ENCODE measurements at regions not wholly inside any gene's neighbourhood (a gene's known extent, or its start where the extent isn't known, plus 50 kb on each side); places are given as distances from the start of the nearest gene placed in this dataset.

DNA sequence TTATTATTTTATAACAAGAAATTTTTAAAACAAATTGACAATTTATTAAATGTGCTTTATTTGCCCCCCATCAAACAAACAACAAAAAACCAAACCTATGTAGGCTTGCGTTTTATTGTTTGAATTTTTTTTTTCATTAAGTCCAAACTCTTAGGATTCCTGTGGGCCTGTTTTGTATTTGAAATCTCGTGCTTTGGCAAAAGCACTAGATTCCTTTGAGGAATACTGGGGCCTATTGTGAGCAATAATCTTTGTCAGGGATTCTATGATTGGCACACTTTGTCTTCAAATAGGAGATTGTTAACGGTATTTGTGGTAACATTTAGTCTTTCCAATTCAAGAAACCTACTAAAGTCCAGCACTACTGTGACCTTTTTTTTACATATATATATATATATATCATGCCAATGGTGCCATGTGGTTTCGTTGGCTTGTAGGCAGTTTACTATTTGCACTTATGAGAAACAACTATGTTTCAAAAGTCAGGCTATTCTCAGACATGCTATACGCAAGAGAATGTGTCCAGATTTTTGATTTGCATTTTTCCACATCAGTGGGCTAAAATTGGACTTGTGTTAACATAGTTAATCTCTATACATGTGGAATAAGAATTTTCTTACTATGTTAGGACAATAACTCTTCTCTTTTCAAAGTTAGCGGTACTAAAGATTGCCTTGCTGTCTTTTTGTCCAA is 70.4 kb upstream of the GREM2 start:
- Mint-ChIP-seq H3K27me3 (no peaks in the 10 kb centered on the region), H3K4me1 (ENCODE audit: low read depth) (peaks cover 1% of the 10 kb centered on the region), H3K27ac (no peak overlapping the region), H3K36me3 (ENCODE audit: low read depth) (no peaks in the 10 kb centered on the region), H3K4me3 (no peak overlapping the region), H3K9me3 (peaks cover 8% of the 10 kb centered on the region)
- POLR2A ChIA-PET = no interaction called here
- H3K9me3 ChIP-seq (ENCODE audit: control insufficient read depth in 1 of 2, insufficient read depth in 1 of 2, low read length in 2 of 2) = peaks cover 0 to 8% of the 10 kb centered on the region in 2 experiments
- intact Hi-C loops (cut with DNase I, micrococcal nuclease) = no loop called here
- DNase-seq = no peak
- no peak overlapping the region for H3K4me3 ChIP-seq (ENCODE audit: low read length)
- H3K27ac ChIP-seq (ENCODE audit: low read depth in 1 of 2, low read length in 2 of 2) = no peak overlapping the region
- TF ChIP-seq, protein P1, sequence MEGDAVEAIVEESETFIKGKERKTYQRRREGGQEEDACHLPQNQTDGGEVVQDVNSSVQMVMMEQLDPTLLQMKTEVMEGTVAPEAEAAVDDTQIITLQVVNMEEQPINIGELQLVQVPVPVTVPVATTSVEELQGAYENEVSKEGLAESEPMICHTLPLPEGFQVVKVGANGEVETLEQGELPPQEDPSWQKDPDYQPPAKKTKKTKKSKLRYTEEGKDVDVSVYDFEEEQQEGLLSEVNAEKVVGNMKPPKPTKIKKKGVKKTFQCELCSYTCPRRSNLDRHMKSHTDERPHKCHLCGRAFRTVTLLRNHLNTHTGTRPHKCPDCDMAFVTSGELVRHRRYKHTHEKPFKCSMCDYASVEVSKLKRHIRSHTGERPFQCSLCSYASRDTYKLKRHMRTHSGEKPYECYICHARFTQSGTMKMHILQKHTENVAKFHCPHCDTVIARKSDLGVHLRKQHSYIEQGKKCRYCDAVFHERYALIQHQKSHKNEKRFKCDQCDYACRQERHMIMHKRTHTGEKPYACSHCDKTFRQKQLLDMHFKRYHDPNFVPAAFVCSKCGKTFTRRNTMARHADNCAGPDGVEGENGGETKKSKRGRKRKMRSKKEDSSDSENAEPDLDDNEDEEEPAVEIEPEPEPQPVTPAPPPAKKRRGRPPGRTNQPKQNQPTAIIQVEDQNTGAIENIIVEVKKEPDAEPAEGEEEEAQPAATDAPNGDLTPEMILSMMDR (IDR thresholded peaks at IDR 0.05) = no peak
- no peaks in the 10 kb centered on the region for H3K36me3 ChIP-seq (ENCODE audit: insufficient read depth, low read length)
- H3K27me3 ChIP-seq (ENCODE audit: control insufficient read depth in 1 of 2, insufficient read depth in 2 of 2, low read length in 2 of 2) = no peaks in the 10 kb centered on the region
- ATAC-seq (ENCODE audit: poor library complexity) = no peak
- CTCF ChIA-PET = no interaction called here
- peaks cover 3% of the 10 kb centered on the region for H3K4me1 ChIP-seq (ENCODE audit: insufficient read depth, low read length)

DNA sequence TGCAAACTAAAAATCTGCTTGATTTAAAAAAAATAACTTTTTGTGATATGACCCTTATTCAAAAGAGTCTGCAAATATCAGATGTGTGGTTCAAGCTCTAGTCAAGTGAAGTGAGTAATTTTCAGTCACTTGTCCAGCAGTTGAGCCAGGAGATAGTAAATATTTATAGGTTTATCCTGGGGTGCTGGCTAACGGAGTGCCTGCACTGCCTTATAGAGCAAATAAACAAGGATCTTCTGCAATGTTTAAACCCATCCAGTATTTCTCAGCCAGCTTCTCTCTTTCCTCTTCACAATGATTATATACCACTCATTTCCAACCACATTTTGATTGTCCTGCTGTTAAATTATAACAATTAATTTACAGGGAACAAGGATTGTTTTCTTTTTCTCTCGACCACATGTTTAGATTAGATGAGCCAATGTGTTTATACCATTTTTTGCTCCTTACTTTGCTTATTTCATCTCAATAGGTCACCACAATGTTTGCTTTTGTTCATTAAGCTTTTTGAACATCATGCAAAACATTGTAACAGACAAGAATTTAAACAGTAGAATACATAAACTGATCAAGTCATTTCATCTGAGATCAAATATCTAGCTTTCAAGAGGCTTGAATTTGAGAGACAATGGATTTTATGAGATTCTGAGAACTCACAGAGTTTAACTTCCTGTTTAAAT is 60.3 kb upstream of the GREM2 start:
- Mint-ChIP-seq H3K36me3 (ENCODE audit: low read depth) (no peaks in the 10 kb centered on the region), H3K27ac (no peak overlapping the region), H3K4me3 (no peak overlapping the region), H3K27me3 (no peaks in the 10 kb centered on the region), H3K9me3 (peaks cover 2% of the 10 kb centered on the region), H3K4me1 (ENCODE audit: low read depth) (peaks cover 4% of the 10 kb centered on the region)
- Histone ChIP-seq H3K4me1 (ENCODE audit: insufficient read depth, low read length) (peaks cover under 1% of the 10 kb centered on the region), H3K4me3 (ENCODE audit: low read length) (no peak overlapping the region), H3K9me3 (ENCODE audit: control insufficient read depth in 1 of 2, insufficient read depth in 1 of 2, low read length in 2 of 2) (peaks cover 0 to 9% of the 10 kb centered on the region in 2 experiments), H3K27ac (ENCODE audit: low read depth in 1 of 2, low read length in 2 of 2) (no peak overlapping the region), H3K27me3 (ENCODE audit: control insufficient read depth in 1 of 2, insufficient read depth in 2 of 2, low read length in 2 of 2) (no peaks in the 10 kb centered on the region), H3K36me3 (ENCODE audit: insufficient read depth, low read length) (no peaks in the 10 kb centered on the region)
- intact Hi-C loops (cut with DNase I, micrococcal nuclease) = loop anchor here in 1 of 2 experiments (5.0 kb wide), 1 partner anchor 50 kb away; no protein-coding TSS in a partner anchor
- DNase-seq (no peak), ATAC-seq (ENCODE audit: poor library complexity) (no peak)
- CTCF ChIA-PET = no interaction called here
- POLR2A ChIA-PET = no interaction called here
- TF ChIP-seq, protein P1 (IDR thresholded peaks at IDR 0.05) = no peak

DNA sequence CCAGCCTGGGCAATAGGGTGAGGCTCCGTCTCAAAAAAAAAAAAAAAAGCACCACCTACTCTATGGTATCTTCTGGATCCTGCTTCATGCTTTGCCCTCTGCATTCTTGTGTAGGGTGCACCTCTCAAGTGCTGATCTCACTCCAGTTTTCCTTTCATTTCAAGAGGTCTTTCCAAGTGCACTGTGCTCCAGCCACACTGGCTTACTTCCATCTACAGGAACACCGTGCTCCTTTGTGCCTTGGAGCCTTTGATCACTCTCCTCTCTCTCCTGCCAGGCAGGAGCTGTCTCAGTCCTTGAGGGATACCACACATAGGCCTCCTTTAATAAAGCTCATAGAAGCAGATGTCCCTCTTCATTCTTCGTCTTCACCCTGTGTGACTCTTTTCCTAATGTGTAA is 55.4 kb upstream of the GREM2 start:
- POLR2A ChIA-PET = no interaction called here
- Histone ChIP-seq H3K9me3 (ENCODE audit: control insufficient read depth in 1 of 2, insufficient read depth in 1 of 2, low read length in 2 of 2) (peaks cover 0 to 11% of the 10 kb centered on the region in 2 experiments), H3K27me3 (ENCODE audit: control insufficient read depth in 1 of 2, insufficient read depth in 2 of 2, low read length in 2 of 2) (no peaks in the 10 kb centered on the region), H3K36me3 (ENCODE audit: insufficient read depth, low read length) (no peaks in the 10 kb centered on the region), H3K27ac (ENCODE audit: low read depth in 1 of 2, low read length in 2 of 2) (no peak overlapping the region), H3K4me1 (ENCODE audit: insufficient read depth, low read length) (peaks cover 15% of the 10 kb centered on the region), H3K4me3 (ENCODE audit: low read length) (no peak overlapping the region)
- Mint-ChIP-seq H3K27me3 (no peaks in the 10 kb centered on the region), H3K4me3 (no peak overlapping the region), H3K27ac (no peak overlapping the region), H3K36me3 (ENCODE audit: low read depth) (no peaks in the 10 kb centered on the region), H3K9me3 (no peaks in the 10 kb centered on the region), H3K4me1 (ENCODE audit: low read depth) (peaks cover 18% of the 10 kb centered on the region)
- intact Hi-C loops (cut with DNase I, micrococcal nuclease) = no loop called here
- CTCF ChIA-PET = no interaction called here
- DNase-seq (no peak), ATAC-seq (ENCODE audit: poor library complexity) (no peak)
- TF ChIP-seq, protein P1 (IDR thresholded peaks at IDR 0.05) = no peak
